HCT116 (cell line): ENCODE measurements at regions not wholly inside any gene's neighbourhood (a gene's known extent, or its start where the extent isn't known, plus 50 kb on each side); places are given as distances from the start of the nearest gene placed in this dataset.
A peak's percentile ranks its signal among the peaks of the same experiment; 100 is the strongest.

Experiments used
- CTCF ChIP-seq, 3 experiments: fragments of 200-600 bp in 1 of 3; sonication (generic) in 1 of 3; IDR thresholded peaks in 2 of 3; conservative IDR thresholded peaks in 1 of 3; 2 replicates each; pipeline ENCODE4 v1.5.1; 2012 to 2017; ENCODE audit warnings: low read depth in 2 of 3, low read length in 2 of 3, antibody characterized with exemption in 1 of 3, borderline replicate concordance in 1 of 3, control low read depth in 1 of 3, mild to moderate bottlenecking in 1 of 3, mixed read lengths in 1 of 3, mixed run types in 1 of 3, moderate library complexity in 1 of 3; ENCODE audit not compliant: insufficient read depth in 1 of 3
- EZH2 ChIP-seq: fragments of 200-600 bp; sonication (generic); IDR thresholded peaks from 2 replicates; pipeline ENCODE4 v1.6.1; 2017; ENCODE audit warnings: antibody characterized with exemption, mixed run types
- JUND ChIP-seq: IDR thresholded peaks from 2 replicates; pipeline ENCODE4 v1.6.1; 2012
- MAX ChIP-seq: IDR thresholded peaks from 2 replicates; pipeline ENCODE4 v1.6.1; 2012
- POLR2A ChIP-seq: IDR thresholded peaks from 2 replicates; pipeline ENCODE4 v1.7.0; 2011; ENCODE audit warnings: borderline replicate concordance; ENCODE audit not compliant: insufficient read depth, insufficient read length; ENCODE audit errors: extremely low read depth
- POLR2AphosphoS5 ChIP-seq: IDR thresholded peaks from 2 replicates; pipeline ENCODE4 v1.6.1; 2011; ENCODE audit warnings: mild to moderate bottlenecking, low read depth, low read length, moderate library complexity

- TF ChIP-seq POLR2A (no peak), EZH2 (no peak), POLR2AphosphoS5 (no peak), CTCF (IDR thresholded peaks at IDR 0.05 in 2 of 3, conservative IDR thresholded peaks at IDR 0.05 in 1 of 3; ENCODE audit: borderline replicate concordance in 1 of 3, insufficient read depth in 1 of 3, low read depth in 2 of 3, low read length in 2 of 3) (peak in 2 of 3 experiments; percentile 41 to 57; a peak in 4 of 6 replicates), JUND (no peak), MAX (no peak)
Observed at GRCh38 chr4:83753260-83753659, 217.4 kb downstream of the GPAT3 start.
